Trophoblast cell (in vitro differentiated cells and primary cell): ENCODE measurements at regions not wholly inside any gene's neighbourhood (a gene's known extent, or its start where the extent isn't known, plus 50 kb on each side); places are given as distances from the start of the nearest gene placed in this dataset.

ENCODE experiments used
- DNase-seq, 2 donors: peaks; one replicate each; pipeline ENCODE4 v3.0.0-alpha.2; 2016
- H2AFZ ChIP-seq: 2 replicates; pipeline ENCODE4 v1.6.1; 2013; ENCODE audit warnings: low read length, moderate library complexity, mild to moderate bottlenecking; ENCODE audit not compliant: insufficient read depth, poor library complexity
- H2AK5ac ChIP-seq: 2 replicates; pipeline ENCODE4 v1.6.1; 2013; ENCODE audit warnings: mild to moderate bottlenecking, low read length
- H2BK120ac ChIP-seq: 2 replicates; pipeline ENCODE4 v1.6.1; 2013; ENCODE audit warnings: low read length, mild to moderate bottlenecking, moderate library complexity; ENCODE audit not compliant: insufficient read depth, poor library complexity
- H2BK12ac ChIP-seq: 2 replicates; pipeline ENCODE4 v1.6.1; 2013; ENCODE audit warnings: mild to moderate bottlenecking, low read length, moderate library complexity
- H2BK5ac ChIP-seq: 2 replicates; pipeline ENCODE4 v1.6.1; 2013; ENCODE audit warnings: low read length, low read depth, moderate library complexity, mild to moderate bottlenecking; ENCODE audit not compliant: poor library complexity
- H3K14ac ChIP-seq: 2 replicates; pipeline ENCODE4 v1.6.1; 2013; ENCODE audit warnings: mild to moderate bottlenecking, low read length
- H3K18ac ChIP-seq: 2 replicates; pipeline ENCODE4 v1.6.1; 2013; ENCODE audit warnings: mild to moderate bottlenecking, low read length
- H3K23ac ChIP-seq: 2 replicates; pipeline ENCODE4 v1.6.1; 2013; ENCODE audit warnings: low read length
- H3K27ac ChIP-seq: 2 replicates; pipeline ENCODE4 v1.5.1; 2013; ENCODE audit warnings: low read depth, mild to moderate bottlenecking, inconsistent platforms, low read length, moderate library complexity
- H3K27me3 ChIP-seq: 2 replicates; pipeline ENCODE4 v1.6.1; 2013; ENCODE audit warnings: inconsistent platforms, mild to moderate bottlenecking, low read length, moderate library complexity; ENCODE audit not compliant: insufficient read depth
- H3K36me3 ChIP-seq, 2 experiments: 1 replicate in 1 of 2; 2 replicates in 1 of 2; pipeline ENCODE4 v1.6.1; 2013; ENCODE audit warnings: low read length in 2 of 2, mild to moderate bottlenecking in 2 of 2, moderate library complexity in 1 of 2; ENCODE audit not compliant: insufficient read depth in 2 of 2, control insufficient read depth in 1 of 2
- H3K4ac ChIP-seq: 2 replicates; pipeline ENCODE4 v1.6.1; 2013; ENCODE audit warnings: low read depth, mild to moderate bottlenecking, low read length, moderate library complexity
- H3K4me1 ChIP-seq, 2 experiments: 1 replicate in 1 of 2; 2 replicates in 1 of 2; pipeline ENCODE4 v1.6.1; 2013; ENCODE audit warnings: low read length in 2 of 2, mild to moderate bottlenecking in 2 of 2, moderate library complexity in 1 of 2; ENCODE audit not compliant: insufficient read depth in 2 of 2, control insufficient read depth in 1 of 2
- H3K4me2 ChIP-seq: 2 replicates; pipeline ENCODE4 v1.6.1; 2013; ENCODE audit warnings: inconsistent platforms, mild to moderate bottlenecking, low read length, moderate library complexity
- H3K4me3 ChIP-seq: 2 replicates; pipeline ENCODE4 v1.5.1; 2013; ENCODE audit warnings: mild to moderate bottlenecking, low read depth, low read length, inconsistent platforms
- H3K79me1 ChIP-seq: one replicate; pipeline ENCODE4 v1.6.1; 2013; ENCODE audit warnings: low read length
- H3K79me2 ChIP-seq: 2 replicates; pipeline ENCODE4 v1.6.1; 2013; ENCODE audit warnings: low read length, mild to moderate bottlenecking; ENCODE audit not compliant: control insufficient read depth, insufficient read depth, poor library complexity
- H3K9ac ChIP-seq: 2 replicates; pipeline ENCODE4 v1.6.1; 2013; ENCODE audit warnings: mild to moderate bottlenecking, low read length
- H3K9me3 ChIP-seq: 2 replicates; pipeline ENCODE4 v1.6.1; 2013; ENCODE audit warnings: low read depth, mild to moderate bottlenecking, control low read depth, inconsistent platforms, low read length; ENCODE audit not compliant: insufficient read depth
- H4K12ac ChIP-seq: 2 replicates; pipeline ENCODE4 v1.6.1; 2013; ENCODE audit warnings: low read depth, mild to moderate bottlenecking, low read length, moderate library complexity
- H4K8ac ChIP-seq: 2 replicates; pipeline ENCODE4 v1.6.1; 2013; ENCODE audit warnings: low read depth, mild to moderate bottlenecking, low read length, moderate library complexity
- H4K91ac ChIP-seq: one replicate; pipeline ENCODE4 v1.6.1; 2013; ENCODE audit warnings: low read depth, mild to moderate bottlenecking, low read length, moderate library complexity
- WGBS: extraction: QIAGEN DNeasy Blood & Tissue Kit; methylation state at CpG from one replicate; pipeline ENCODE4 v1.1.7; 2013; ENCODE audit warnings: missing lambda C conversion rate; ENCODE audit not compliant: insufficient read length, insufficient coverage; ENCODE audit errors: extremely low coverage; 5-methylcytosine and 5-hydroxymethylcytosine counted together

- H3K4ac ChIP-seq = no peak overlapping the region
- H4K8ac ChIP-seq = no peak overlapping the region
- H3K4me3 ChIP-seq = no peak overlapping the region
- H3K27me3 ChIP-seq = no peaks in the 10 kb centered on the region
- H3K9me3 ChIP-seq = no peaks in the 10 kb centered on the region
- H3K9ac ChIP-seq = no peak overlapping the region
- no peak overlapping the region for H2AK5ac ChIP-seq
- no peaks in the 10 kb centered on the region for H3K79me2 ChIP-seq
- no peak overlapping the region for H2BK120ac ChIP-seq
- H3K4me1 ChIP-seq = no peaks in the 10 kb centered on the region
- H4K12ac ChIP-seq = no peak overlapping the region
- H2BK5ac ChIP-seq = no peak overlapping the region
- H3K36me3 ChIP-seq = no peaks in the 10 kb centered on the region
- H2BK12ac ChIP-seq = no peak overlapping the region
- no peak overlapping the region for H3K18ac ChIP-seq
- H3K14ac ChIP-seq = no peak overlapping the region
- no CpG with 5 or more reads among the region's 5 CpGs for WGBS
- no peak overlapping the region for H2AFZ ChIP-seq
- DNase-seq = no peak
- no peak overlapping the region for H3K23ac ChIP-seq
- H3K79me1 ChIP-seq = no peaks in the 10 kb centered on the region
- H3K4me2 ChIP-seq = no peak overlapping the region
- H3K27ac ChIP-seq = no peak overlapping the region
- H4K91ac ChIP-seq = no peak overlapping the region
Observed at GRCh38 chr16:64428463-64429113, 693.3 kb downstream of the CDH11 start.

GRCh38 chr16:64426131-64426666 lies 695.7 kb downstream of the CDH11 start:
- no peaks in the 10 kb centered on the region for H3K36me3 ChIP-seq
- no peak overlapping the region for H4K8ac ChIP-seq
- H3K18ac ChIP-seq = no peak overlapping the region
- H2AK5ac ChIP-seq = no peak overlapping the region
- no peak overlapping the region for H3K4me2 ChIP-seq
- no peak overlapping the region for H3K9ac ChIP-seq
- H3K27ac ChIP-seq = no peak overlapping the region
- H2BK120ac ChIP-seq = no peak overlapping the region
- no peak overlapping the region for H4K12ac ChIP-seq
- no peaks in the 10 kb centered on the region for H3K79me1 ChIP-seq
- H2AFZ ChIP-seq = no peak overlapping the region
- H3K4me1 ChIP-seq = no peaks in the 10 kb centered on the region
- no peak overlapping the region for H3K4ac ChIP-seq
- H3K9me3 ChIP-seq = no peaks in the 10 kb centered on the region
- no peaks in the 10 kb centered on the region for H3K27me3 ChIP-seq
- DNase-seq = no peak
- no peak overlapping the region for H3K14ac ChIP-seq
- no peak overlapping the region for H2BK12ac ChIP-seq
- no CpG with 5 or more reads among the region's 3 CpGs for WGBS
- H4K91ac ChIP-seq = no peak overlapping the region
- H2BK5ac ChIP-seq = no peak overlapping the region
- no peaks in the 10 kb centered on the region for H3K79me2 ChIP-seq
- no peak overlapping the region for H3K23ac ChIP-seq
- H3K4me3 ChIP-seq = no peak overlapping the region

- H4K8ac ChIP-seq = no peak overlapping the region
- H4K91ac ChIP-seq = no peak overlapping the region
- H3K36me3 ChIP-seq = no peaks in the 10 kb centered on the region
- H2AFZ ChIP-seq = no peak overlapping the region
- H2AK5ac ChIP-seq = no peak overlapping the region
- no peak overlapping the region for H3K4ac ChIP-seq
- H3K27ac ChIP-seq = no peak overlapping the region
- no peak overlapping the region for H3K9ac ChIP-seq
- no peak overlapping the region for H3K4me3 ChIP-seq
- no peak for DNase-seq
- H2BK12ac ChIP-seq = no peak overlapping the region
- H3K4me2 ChIP-seq = no peak overlapping the region
- no peak overlapping the region for H3K23ac ChIP-seq
- no peak overlapping the region for H3K14ac ChIP-seq
- H3K27me3 ChIP-seq = no peaks in the 10 kb centered on the region
- no peak overlapping the region for H3K18ac ChIP-seq
- H2BK120ac ChIP-seq = no peak overlapping the region
- no peak overlapping the region for H2BK5ac ChIP-seq
- no peaks in the 10 kb centered on the region for H3K79me1 ChIP-seq
- H3K4me1 ChIP-seq = no peaks in the 10 kb centered on the region
- no peaks in the 10 kb centered on the region for H3K79me2 ChIP-seq
- no peaks in the 10 kb centered on the region for H3K9me3 ChIP-seq
- no peak overlapping the region for H4K12ac ChIP-seq
Observed at GRCh38 chr16:64425381-64425780, 696.5 kb downstream of the CDH11 start.

- H3K27ac ChIP-seq = no peak overlapping the region
- H3K36me3 ChIP-seq = no peaks in the 10 kb centered on the region
- no peak overlapping the region for H4K8ac ChIP-seq
- H2BK5ac ChIP-seq = no peak overlapping the region
- no peaks in the 10 kb centered on the region for H3K9me3 ChIP-seq
- no peaks in the 10 kb centered on the region for H3K27me3 ChIP-seq
- H3K18ac ChIP-seq = no peak overlapping the region
- no peaks in the 10 kb centered on the region for H3K4me1 ChIP-seq
- no peak overlapping the region for H2BK120ac ChIP-seq
- DNase-seq = no peak
- H3K23ac ChIP-seq = no peak overlapping the region
- no peak overlapping the region for H4K12ac ChIP-seq
- H2AK5ac ChIP-seq = no peak overlapping the region
- no peak overlapping the region for H3K9ac ChIP-seq
- no peak overlapping the region for H3K4me3 ChIP-seq
- H3K79me2 ChIP-seq = no peaks in the 10 kb centered on the region
- no peaks in the 10 kb centered on the region for H3K79me1 ChIP-seq
- H2BK12ac ChIP-seq = no peak overlapping the region
- H2AFZ ChIP-seq = no peak overlapping the region
- H3K4me2 ChIP-seq = no peak overlapping the region
- no peak overlapping the region for H3K14ac ChIP-seq
- no peak overlapping the region for H3K4ac ChIP-seq
- no peak overlapping the region for H4K91ac ChIP-seq
- no CpG with 5 or more reads among the region's 1 CpG for WGBS
Observed at GRCh38 chr16:64422259-64422658, 699.6 kb downstream of the CDH11 start.
